ENCODE measurements at regions not wholly inside any gene's neighbourhood (a gene's known extent, or its start where the extent isn't known, plus 50 kb on each side); places are given as distances from the start of the nearest gene placed in this dataset.

DNA sequence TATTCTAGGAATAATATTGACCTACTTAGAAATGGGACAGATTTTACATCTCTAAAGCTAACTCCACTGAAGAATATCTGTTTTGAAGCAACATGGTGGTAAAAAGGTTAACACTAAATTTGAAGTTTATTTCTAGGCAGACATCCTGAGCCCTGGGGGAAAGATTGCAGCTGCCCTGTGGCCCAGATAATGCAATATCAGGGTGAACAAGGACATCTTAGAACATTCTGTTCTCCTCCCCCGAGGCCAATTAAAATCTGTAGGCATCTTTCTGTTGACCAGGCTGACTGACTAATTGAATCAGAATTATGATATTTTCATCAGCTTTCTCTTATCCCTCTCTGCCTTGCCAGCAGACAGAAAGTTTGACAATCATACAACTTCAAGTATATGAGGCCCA lies 149.8 kb upstream of the DUSP10 start:
- no peaks in the 10 kb centered on the region for H3K27me3 Mint-ChIP-seq (ENCODE audit: unreplicated experiment)
- no peaks in the 10 kb centered on the region for H3K9me3 Mint-ChIP-seq (ENCODE audit: unreplicated experiment)
- no peaks in the 10 kb centered on the region for H3K36me3 Mint-ChIP-seq (ENCODE audit: unreplicated experiment)
- DNase-seq: no peak
- H3K27ac Mint-ChIP-seq (ENCODE audit: unreplicated experiment): no peak overlapping the region
- no peak overlapping the region for H3K4me3 Mint-ChIP-seq (ENCODE audit: unreplicated experiment)
- TF ChIP-seq, protein P1, sequence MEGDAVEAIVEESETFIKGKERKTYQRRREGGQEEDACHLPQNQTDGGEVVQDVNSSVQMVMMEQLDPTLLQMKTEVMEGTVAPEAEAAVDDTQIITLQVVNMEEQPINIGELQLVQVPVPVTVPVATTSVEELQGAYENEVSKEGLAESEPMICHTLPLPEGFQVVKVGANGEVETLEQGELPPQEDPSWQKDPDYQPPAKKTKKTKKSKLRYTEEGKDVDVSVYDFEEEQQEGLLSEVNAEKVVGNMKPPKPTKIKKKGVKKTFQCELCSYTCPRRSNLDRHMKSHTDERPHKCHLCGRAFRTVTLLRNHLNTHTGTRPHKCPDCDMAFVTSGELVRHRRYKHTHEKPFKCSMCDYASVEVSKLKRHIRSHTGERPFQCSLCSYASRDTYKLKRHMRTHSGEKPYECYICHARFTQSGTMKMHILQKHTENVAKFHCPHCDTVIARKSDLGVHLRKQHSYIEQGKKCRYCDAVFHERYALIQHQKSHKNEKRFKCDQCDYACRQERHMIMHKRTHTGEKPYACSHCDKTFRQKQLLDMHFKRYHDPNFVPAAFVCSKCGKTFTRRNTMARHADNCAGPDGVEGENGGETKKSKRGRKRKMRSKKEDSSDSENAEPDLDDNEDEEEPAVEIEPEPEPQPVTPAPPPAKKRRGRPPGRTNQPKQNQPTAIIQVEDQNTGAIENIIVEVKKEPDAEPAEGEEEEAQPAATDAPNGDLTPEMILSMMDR (IDR thresholded peaks at IDR 0.05; ENCODE audit: partially characterized antibody, unreplicated experiment): no peak
- no peaks in the 10 kb centered on the region for H3K4me1 Mint-ChIP-seq (ENCODE audit: low read depth, unreplicated experiment)

DNA sequence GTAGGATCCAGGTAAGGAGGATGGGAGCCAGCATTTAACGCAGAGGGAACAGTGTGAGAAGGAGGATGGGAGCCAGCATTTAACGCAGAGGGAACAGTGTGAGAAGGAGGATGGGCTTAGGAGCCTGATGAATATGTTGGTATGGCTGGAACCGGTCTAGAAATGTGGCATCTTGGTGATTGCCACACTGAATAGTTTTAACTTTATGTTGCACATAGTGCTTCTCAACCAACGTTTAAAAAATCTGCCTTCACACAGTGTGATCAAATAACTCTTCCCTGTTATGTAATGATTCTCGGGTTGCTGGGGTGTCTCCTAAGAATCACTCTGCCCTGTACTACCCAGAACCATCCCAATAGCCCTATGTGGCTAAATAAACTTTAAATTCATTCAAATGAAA lies 146.9 kb upstream of the DUSP10 start:
- Mint-ChIP-seq H3K4me3 (ENCODE audit: unreplicated experiment) (no peak overlapping the region), H3K27me3 (ENCODE audit: unreplicated experiment) (no peaks in the 10 kb centered on the region), H3K36me3 (ENCODE audit: unreplicated experiment) (no peaks in the 10 kb centered on the region), H3K27ac (ENCODE audit: unreplicated experiment) (no peak overlapping the region), H3K9me3 (ENCODE audit: unreplicated experiment) (no peaks in the 10 kb centered on the region), H3K4me1 (ENCODE audit: low read depth, unreplicated experiment) (no peaks in the 10 kb centered on the region)
- TF ChIP-seq, protein P1 (IDR thresholded peaks at IDR 0.05; ENCODE audit: partially characterized antibody, unreplicated experiment): no peak
- DNase-seq: no peak

- TF ChIP-seq, protein P1 (IDR thresholded peaks at IDR 0.05; ENCODE audit: partially characterized antibody, unreplicated experiment): no peak
- no peak overlapping the region for H3K27ac Mint-ChIP-seq (ENCODE audit: unreplicated experiment)
- H3K9me3 Mint-ChIP-seq (ENCODE audit: unreplicated experiment): no peaks in the 10 kb centered on the region
- no peak for DNase-seq
- no peaks in the 10 kb centered on the region for H3K36me3 Mint-ChIP-seq (ENCODE audit: unreplicated experiment)
- no peaks in the 10 kb centered on the region for H3K4me1 Mint-ChIP-seq (ENCODE audit: low read depth, unreplicated experiment)
- no peaks in the 10 kb centered on the region for H3K27me3 Mint-ChIP-seq (ENCODE audit: unreplicated experiment)
- no peak overlapping the region for H3K4me3 Mint-ChIP-seq (ENCODE audit: unreplicated experiment)
These were observed 146.3 kb upstream of the DUSP10 start for GRCh38 chr1:221888218-221888617.

- Mint-ChIP-seq H3K36me3 (ENCODE audit: unreplicated experiment) (no peaks in the 10 kb centered on the region), H3K27me3 (ENCODE audit: unreplicated experiment) (no peaks in the 10 kb centered on the region), H3K27ac (ENCODE audit: unreplicated experiment) (no peak overlapping the region), H3K4me3 (ENCODE audit: unreplicated experiment) (no peak overlapping the region), H3K4me1 (ENCODE audit: low read depth, unreplicated experiment) (no peaks in the 10 kb centered on the region), H3K9me3 (ENCODE audit: unreplicated experiment) (no peaks in the 10 kb centered on the region)
- TF ChIP-seq, protein P1 (IDR thresholded peaks at IDR 0.05; ENCODE audit: partially characterized antibody, unreplicated experiment): no peak
- no peak for DNase-seq
These were observed 145.9 kb upstream of the DUSP10 start for GRCh38 chr1:221887758-221888157.

GRCh38 chr1:221887415-221887746 lies 145.5 kb upstream of the DUSP10 start:
- Mint-ChIP-seq H3K9me3 (ENCODE audit: unreplicated experiment) (no peaks in the 10 kb centered on the region), H3K4me1 (ENCODE audit: low read depth, unreplicated experiment) (no peaks in the 10 kb centered on the region), H3K27ac (ENCODE audit: unreplicated experiment) (no peak overlapping the region), H3K36me3 (ENCODE audit: unreplicated experiment) (no peaks in the 10 kb centered on the region), H3K27me3 (ENCODE audit: unreplicated experiment) (no peaks in the 10 kb centered on the region), H3K4me3 (ENCODE audit: unreplicated experiment) (no peak overlapping the region)
- TF ChIP-seq, protein P1 (IDR thresholded peaks at IDR 0.05; ENCODE audit: partially characterized antibody, unreplicated experiment): no peak
- no peak for DNase-seq
